Kidney capillary endothelial cell (primary cell): ENCODE measurements at regions not wholly inside any gene's neighbourhood (a gene's known extent, or its start where the extent isn't known, plus 50 kb on each side); places are given as distances from the start of the nearest gene placed in this dataset.
A peak's percentile ranks its signal among the peaks of the same experiment; 100 is the strongest.

Source experiments
- DNase-seq: peaks from one replicate; pipeline ENCODE4 v3.0.0-alpha.2; 2018; ENCODE audit warnings: low spot score

DNA sequence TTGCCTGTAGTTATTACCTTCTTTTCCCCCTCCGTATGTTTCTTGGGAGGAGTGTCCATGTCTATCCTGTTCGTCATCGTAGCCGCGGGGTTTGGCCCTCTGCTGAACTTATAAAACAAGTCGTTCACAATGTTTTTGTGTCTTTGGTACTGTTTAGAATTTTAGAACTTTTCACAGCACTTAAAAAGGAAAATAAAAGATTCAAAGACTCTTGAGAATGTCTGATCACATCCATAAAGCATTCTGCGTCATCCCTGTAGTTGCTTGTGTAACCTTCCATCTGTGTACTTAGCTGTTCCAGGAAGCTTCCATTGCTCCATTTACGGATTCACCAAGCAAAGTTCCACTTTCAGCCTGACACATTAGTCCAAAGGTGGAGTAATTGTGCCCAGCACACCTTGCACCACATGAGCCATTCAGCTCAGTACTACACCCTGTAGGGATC is 677.1 kb upstream of the NR2F2 start:
- DNase-seq = no peak

DNA sequence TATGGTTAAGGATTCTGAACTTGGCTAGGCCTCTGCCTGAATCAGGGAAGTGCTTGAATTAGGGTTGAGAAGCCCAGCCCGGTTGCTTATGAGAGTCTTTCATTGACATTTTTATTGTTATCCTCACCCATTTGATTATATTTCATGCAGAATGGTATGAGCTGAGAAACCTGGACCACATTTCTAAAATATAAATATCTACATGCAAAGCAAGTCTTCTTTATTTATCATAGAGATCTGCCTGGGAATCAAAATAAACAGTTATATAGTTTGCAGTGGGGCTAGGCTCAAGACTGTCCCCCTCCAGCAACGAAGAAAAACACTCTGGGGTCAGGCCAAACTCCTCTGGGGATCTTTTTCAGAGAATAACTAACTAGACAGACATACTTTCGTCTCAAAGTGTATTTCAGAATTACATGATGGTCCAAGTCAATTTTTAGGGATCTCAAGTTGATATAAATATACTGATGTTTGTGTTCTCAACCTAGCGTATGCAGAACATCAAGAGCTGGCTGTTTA is 675.4 kb upstream of the NR2F2 start:
- no peak for DNase-seq

DNA sequence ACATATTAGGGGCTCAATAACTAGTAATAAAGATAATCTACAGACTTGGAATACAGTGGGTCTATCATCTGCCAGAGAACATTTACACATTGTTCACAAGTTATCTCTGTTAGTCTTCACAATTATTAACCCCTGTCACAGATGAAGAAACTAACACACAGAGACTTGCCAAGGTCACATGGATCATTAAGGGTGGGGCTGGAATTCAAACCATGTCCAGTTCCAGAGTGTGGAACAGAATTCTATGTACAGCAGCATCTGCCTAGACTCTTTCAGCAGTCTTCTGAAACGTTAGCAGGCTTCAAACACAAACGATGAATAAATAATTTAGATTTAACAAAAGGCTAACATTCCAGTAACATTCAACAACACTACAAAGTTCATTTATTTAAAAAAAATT is 673.9 kb upstream of the NR2F2 start:
- no peak for DNase-seq

DNA sequence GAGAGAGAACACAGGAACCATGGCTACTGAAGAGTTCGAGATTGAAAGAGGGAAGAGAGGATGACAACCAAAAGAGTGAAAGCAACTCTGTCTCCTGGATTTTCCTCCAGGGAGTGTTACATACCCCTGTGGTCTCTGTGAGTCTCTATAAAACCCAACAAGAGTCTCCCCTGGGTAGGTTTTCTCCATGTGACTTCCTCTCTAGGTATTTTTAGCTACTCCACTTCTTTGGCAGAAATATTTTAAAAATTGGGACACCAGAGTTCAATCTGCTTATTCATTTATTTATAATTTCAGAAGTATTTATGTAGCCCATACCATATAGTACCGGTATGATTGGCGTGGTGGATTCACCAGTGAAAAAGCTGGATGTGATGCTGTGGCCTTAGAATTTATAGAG is 671.7 kb upstream of the NR2F2 start:
- DNase-seq = no peak

DNA sequence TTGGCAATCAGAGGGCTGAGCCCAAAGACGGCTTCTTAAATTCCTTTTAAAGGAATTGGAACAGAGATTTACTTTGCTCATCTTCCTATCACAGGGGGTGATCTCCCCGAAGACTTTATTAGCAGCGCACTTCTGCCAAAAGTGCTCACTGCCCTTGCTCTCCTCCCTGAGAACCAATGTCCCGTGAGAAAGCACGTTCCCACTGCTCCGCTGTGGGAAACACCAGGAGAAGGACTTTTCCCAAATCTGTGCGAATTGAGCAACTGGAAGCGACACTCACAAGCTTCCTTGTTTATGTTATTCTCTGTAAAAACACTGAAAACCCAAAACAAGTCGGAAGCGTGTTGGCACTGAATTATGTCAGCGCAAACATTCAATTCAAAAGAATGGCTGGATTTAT is 670.8 kb upstream of the NR2F2 start:
- DNase-seq = no peak

DNA sequence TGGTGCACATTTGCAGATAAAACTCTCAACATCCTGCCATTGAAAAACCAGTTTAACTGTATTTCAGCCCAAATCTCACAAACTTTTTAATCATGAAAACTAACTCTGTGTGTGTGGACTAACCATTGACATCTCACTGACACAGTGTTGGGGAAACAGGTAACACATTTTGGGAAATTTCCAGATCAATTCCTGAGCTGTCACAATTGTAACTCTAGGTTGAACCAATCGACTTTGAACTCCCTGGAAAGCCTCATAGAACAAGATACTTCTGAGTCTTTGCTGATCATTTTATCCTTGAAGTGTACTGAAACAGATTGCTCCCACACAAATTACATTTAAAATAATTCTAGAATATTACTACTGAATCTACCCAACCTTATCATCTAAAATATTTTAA is 667.9 kb upstream of the NR2F2 start:
- DNase-seq = no peak

DNA sequence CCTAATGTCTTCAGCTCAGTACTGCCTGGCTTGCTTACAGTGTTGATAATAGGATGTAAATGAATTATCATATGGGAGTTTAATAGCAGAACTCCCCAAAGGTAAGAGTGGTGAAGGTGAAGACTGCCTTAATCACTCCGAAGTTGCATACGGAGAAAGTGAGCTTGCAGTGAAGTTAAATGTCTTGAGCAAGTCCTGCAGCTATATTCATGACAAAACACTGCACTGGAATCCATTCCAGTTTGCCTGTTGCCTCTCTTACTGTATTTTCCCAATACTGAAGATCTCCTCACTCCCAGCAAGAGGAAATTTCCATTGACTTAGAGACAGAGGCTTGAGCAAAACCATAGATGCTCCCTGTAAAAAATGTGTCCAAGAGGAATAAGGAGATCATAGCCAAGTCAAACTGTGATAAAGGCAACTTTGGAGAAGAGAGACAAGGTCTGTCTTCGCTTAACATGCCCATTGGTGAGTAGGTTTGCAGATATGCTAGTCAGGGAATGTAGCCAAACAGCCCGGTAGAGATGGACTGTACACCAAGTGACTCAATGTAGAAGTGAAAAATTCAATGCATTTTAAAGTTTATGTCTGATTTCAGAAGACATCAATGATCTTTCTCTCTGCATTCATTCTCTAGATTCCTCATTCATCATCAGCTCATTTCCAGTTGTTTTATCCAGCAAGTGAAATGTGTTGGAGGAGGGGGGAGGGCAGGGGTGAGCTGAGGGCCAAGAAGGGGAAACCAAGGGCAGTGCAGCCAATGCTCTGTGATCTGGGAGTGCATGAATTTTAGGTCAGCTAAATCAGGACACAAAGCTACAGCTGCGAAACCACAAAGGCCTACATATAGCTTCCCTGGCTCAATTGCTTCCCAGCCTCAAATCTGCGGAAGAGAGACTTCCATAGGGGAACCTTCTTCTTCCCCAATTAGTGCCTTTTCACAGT is 667.1 kb upstream of the NR2F2 start:
- DNase-seq = no peak

DNA sequence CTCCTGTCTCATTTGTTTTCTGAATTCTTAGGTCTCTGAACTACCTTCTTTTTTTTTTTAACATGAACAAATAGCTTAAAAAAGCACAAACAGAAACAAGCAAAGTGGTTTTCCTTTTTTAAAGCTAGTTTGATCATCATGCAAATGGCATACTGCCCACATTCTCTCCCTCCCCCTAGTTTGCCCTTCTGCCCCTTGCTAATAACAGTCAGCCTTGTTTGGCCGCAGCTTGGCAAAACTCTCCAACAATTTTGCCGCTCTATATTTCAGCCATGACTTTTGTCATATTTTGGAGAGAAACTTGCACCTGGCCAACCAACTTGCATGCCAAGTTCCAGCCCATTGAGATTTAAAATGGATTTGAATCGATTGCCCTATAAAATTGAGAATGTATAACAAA is 666.0 kb upstream of the NR2F2 start:
- no peak for DNase-seq

DNA sequence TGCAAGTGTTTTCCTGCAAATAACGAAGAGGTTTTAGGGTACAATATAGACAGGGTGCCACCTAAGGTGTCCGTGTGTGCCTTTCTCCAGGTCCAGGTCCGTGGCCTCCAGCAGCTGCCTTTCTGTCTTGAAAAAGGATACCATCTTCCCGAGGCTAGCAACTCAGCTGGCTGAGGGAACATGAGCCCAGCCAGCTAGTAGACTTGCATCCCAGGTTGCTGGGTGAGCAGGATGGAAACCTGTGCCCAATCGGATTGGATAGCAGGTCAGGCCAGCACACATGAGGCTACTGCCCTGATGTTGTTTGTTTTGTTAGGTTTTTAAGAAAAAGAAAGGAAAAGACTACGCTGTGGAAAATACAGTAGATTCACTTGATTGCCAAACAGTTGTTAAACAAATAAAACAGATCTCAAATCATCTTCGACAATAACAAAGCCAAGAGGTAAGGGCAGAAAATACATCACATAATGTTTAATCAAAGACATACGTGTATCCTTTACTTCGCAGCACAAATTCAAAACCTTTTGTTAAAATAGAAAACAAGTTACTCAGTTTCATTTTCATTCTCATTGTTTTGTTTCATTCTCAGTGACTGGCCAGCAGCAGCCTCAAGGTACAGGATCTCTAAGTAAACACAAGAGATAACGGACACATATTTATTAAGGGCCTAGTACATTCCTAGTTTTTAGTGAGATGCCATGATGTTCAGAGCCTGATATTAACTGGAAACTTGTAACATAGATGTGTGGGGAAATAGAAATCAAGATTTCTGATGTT is 661.2 kb upstream of the NR2F2 start:
- peak; percentile 12 for DNase-seq

DNA sequence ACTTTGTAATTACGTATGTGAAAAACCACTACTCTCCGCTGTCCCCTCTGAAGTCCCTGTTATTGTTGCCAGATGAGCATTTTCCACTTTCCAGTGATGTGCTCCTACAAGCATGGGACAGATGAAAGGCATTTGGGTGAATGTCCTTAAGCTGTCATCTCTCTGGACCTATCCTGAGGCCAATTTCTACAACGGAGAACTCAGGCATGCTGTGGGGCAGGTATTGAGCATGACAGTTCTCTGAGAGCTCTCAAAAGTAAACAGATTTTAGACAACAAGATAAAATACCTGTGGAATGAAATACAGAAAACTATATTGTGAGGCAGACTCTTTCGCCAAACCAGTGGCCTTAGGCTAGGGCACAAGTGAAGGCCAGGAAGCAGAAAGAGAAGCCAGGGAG is 656.5 kb upstream of the NR2F2 start:
- no peak for DNase-seq

DNA sequence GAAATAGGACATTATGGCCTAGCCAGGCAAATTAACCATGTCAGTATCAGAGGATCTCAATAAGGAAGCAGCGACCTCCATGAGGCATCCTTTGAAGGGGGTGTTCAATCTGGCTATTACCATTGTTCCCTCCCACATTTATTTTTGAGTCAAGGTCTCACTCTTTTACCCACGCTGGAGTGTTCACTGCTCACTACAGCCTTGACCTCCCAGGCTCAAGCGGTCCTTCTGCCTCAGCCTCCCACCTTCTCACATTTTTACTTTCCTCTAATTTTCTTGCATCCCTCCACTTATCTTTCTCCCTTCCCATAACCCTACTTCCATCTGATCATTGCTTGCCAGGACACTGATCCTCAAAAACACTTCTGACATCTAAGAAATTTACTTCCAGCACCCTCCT is 654.0 kb upstream of the NR2F2 start:
- no peak for DNase-seq

DNA sequence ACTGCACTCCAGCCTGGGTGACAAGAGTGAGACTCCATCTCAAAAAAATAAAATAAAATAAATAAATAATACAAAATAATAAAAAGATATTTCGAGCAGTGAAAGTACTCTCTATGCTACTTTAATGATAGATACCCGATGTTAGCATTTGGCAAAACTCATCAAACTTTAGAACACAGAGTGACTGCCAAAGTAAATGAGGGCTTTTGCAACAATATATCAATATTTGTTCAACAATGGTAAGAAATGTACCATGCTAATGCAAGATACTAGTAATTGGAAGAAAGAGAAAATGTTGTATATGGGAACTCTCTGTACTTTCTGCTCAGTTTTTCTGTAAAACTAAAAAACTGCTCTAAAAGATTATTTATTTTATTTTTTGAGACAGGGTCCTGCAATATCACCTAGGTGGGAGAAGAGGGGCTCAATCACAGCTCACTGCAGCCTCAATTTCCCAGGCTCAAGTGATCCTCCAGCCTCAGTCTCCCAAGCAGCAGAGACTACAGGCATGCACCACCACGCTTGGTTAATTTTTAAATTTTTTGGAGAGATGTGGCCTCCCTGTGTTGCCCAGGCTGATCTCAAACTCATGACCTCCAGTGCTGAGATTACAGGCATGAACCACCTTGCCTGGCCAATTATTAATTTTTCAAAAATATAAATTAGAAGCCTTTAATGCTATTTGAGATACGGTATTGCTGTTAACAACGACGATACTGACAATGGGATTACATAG is 650.5 kb upstream of the NR2F2 start:
- no peak for DNase-seq

DNA sequence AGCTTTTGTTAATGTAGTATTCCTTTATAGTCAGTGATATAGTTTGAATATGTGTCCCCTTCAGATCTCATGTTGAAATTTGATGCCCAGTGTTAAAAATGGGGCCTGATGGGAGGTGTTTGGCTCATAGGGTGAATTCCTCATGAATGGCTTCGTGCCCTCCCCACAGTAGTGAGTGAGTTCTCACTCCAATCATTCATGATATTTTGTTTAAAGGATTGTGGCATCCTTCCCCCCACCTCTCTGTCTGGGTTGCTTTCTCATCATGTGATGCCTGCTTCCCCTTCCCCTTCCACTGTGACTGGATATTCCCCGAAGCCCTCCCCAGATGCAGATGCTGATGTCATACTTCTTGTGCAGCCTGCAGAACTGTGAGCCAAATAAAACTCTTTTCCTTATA is 649.8 kb upstream of the NR2F2 start:
- DNase-seq = no peak

DNA sequence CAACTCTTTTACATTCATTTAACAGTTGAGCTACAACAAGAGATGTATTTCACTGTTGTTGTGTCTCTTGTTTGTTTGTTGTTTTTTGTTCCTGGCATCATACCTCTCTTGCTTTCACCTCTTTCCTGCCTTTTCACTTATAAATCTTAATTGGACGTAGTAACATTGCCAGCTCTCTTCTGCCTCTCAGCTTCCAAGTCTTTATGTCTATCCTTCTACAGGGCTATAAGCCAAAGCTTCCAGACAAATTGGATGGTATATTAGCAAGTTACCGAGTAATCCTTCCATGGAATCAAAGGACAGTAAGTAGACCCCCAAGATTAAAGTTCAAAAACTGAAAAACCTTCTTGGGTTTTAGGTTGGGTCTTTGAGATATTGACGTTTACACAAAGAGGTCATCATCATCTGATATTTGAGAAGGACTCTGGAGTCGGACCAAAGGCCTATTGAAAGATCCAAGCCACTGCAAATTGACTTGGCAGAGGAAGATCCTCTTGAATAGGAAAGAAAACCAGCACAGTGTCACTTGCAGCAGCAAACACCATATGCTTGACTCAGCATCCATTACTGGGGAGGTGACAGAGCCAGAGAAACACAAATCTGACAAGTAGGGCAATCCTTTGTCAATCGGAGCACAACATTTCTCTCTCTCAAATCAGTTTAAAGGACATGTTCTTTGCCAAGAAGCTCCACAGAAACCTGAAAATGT is 648.5 kb upstream of the NR2F2 start:
- no peak for DNase-seq

DNA sequence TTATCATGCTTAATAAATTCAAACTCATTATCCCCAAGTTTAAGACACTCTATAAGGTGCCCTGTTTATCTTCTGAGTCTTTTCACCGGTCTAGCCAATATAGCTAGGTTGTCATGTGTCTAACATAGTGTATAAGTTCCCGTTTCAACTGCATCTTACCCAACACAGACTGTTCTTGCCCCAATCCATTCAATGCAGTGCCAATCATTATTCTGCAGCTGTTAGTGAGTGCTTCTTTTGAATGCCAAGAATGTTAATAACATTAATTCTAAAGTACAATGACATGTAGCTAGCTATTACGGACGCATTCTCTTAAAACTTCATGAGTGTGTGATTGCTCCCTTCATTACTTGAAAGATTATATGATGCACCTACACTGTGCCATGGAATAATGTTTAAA is 646.4 kb upstream of the NR2F2 start:
- no peak for DNase-seq

DNA sequence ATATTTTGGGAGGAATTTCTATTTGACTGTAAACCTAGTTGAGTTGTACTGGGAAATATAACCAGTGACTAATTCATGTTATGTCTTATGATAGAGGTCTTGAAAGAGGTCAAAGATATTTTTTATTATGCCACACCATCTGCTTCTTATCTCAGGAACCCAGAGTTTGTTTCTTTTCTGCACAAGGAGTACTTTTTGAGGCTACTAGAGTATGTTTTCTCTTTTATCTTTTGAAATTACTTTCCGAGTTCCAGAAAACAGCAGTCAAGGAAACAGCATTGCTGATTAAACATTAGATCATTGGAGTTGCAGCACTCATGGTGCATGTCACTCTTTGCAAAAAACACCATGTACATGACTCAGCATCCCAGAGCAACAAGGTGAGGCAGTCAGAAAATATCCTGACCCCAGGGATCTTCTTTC is 645.8 kb upstream of the NR2F2 start:
- peak; percentile 86 for DNase-seq

DNA sequence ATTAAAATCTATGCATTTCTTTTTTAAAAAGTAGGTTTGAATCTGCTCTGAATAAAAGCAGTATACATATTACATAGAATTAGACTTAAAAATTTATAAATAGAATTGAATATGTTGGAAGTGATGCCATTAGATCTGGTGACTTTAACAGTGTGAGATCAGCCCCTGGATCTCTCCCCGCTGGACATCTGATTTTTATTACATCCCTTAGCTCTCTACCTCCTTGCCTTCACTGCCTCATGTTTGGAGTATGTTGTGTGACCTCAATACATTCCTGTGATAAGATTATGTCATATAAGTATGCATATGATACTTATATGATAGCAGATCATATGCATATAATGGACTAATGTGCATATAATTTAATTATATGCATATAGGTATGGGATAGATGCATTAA is 643.4 kb upstream of the NR2F2 start:
- DNase-seq = no peak

DNA sequence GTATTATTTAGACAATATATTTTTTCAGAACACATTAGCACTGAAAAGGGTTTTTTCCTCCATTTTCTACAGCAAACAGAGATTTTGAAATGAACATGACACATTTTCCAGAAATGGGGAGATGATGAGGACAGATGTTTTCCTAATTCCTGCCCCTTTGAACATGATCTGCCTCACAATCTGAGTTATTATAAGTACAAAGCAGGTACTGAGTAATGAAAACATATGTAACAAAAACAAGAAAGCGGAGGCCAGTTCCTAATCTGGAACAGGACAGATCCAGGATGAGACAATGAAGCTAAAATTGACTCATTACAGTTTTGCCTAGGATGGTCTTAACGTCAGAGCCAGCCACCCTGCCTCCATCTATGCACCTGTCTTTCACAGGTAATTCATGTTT is 642.8 kb upstream of the NR2F2 start:
- no peak for DNase-seq

DNA sequence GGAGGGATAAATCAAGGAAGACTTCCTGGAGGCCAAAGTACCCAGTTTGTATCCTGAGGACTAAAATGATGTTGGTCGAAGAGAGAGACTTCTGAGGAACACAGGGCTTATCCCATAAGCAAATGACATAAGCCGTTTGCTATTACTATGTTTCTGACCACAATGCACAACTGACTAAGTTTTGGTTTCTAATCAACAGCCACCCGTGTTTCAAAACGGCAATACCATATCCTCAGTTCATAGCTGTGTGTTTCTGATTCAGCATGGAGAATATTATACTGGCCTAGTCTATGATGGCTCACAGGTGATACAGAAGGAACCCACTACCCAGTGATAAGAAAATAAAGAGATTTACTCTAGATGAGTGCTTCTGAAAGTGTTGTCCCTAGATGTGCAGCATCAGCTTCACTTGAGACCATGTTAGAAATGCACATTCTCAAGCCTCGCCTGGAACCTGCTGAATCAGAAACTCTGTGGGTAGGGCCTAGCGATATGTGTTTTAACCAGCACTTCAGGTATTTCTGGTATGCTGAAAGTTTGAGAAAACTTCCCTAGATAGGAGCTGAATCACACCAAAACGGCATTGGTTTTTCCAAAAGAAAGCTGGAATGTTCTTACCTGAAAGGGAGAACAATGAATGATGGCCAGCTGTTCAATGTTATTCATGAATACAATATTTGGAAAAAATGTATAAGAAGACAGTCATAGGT is 639.7 kb upstream of the NR2F2 start:
- no peak for DNase-seq

DNA sequence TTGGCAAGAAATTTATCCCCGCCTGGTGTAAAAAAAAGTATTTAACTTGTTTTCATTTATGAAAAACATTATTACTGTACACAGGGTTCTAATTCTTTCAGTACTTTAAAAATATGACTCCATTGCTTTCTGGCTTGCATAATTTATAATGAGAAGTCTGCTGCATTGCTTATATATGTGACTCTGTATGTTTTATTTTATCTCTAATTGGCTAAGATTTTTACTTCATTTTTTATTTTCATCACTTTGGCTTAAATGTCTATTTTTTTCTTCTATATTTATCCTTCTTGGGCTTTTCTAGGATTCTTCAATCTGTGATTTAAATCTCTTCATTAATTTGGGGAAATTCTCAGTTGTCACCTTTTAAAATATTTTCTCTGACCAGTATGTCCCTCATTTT is 636.6 kb upstream of the NR2F2 start:
- no peak for DNase-seq

DNA sequence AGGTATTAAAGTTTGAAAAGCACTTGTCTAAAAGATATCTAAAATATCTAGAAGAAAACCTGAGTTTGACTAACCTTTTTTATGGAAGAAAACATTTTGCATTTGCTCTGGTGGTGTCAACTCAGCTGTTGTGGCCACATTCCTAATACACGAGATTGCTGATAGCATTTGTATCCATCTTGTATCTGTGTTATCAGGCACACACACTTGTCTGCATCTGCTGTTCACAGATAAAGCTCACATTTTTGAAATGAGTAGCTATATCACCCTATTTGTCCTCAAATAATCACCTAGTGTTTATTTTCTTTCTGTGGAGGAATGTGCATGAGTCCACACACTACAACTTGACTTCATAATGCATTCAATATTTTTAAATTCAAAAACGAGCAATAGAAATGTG is 632.3 kb upstream of the NR2F2 start:
- DNase-seq = no peak
